Smooth muscle cell (in vitro differentiated cells): ENCODE measurements at regions not wholly inside any gene's neighbourhood (a gene's known extent, or its start where the extent isn't known, plus 50 kb on each side); places are given as distances from the start of the nearest gene placed in this dataset.
"Not testable (repeated sequence)": the region's sequence is repeated elsewhere in the genome, so short reads cannot be mapped to it uniquely, and the experiment has no call there.

Experiments
- DNase-seq: peaks from one replicate; lab custom pipeline; 2025; ENCODE audit not compliant: unreplicated experiment; lab: John Stamatoyannopoulos, UW
- H2AFZ ChIP-seq: fragments of 200-600 bp; sonication (generic); 2 replicates; pipeline ENCODE4 v1.6.0; 2016; ENCODE audit warnings: antibody characterized with exemption, low read depth, mild to moderate bottlenecking
- H3F3A ChIP-seq: fragments of 200-600 bp; sonication (generic); 2 replicates; pipeline ENCODE4 v1.6.0; 2017; ENCODE audit warnings: antibody characterized with exemption, low read depth
- H3K27ac ChIP-seq: fragments of 200-600 bp; sonication (generic); 2 replicates; pipeline ENCODE4 v1.5.1; 2016; ENCODE audit warnings: low read depth, mild to moderate bottlenecking
- H3K27me3 ChIP-seq: fragments of 200-600 bp; sonication (generic); 2 replicates; pipeline ENCODE4 v1.6.1; 2016; ENCODE audit warnings: low read depth, mild to moderate bottlenecking
- H3K36me3 ChIP-seq: fragments of 200-600 bp; sonication (generic); 2 replicates; pipeline ENCODE4 v1.5.1; 2016; ENCODE audit warnings: low read depth
- H3K4me1 ChIP-seq: fragments of 200-600 bp; sonication (generic); 2 replicates; pipeline ENCODE4 v1.5.1; 2016; ENCODE audit warnings: low read depth
- H3K4me2 ChIP-seq: fragments of 200-600 bp; sonication (generic); 2 replicates; pipeline ENCODE4 v1.6.0; 2016; ENCODE audit warnings: mild to moderate bottlenecking
- H3K4me3 ChIP-seq: fragments of 200-600 bp; sonication (generic); 2 replicates; pipeline ENCODE4 v1.5.1; 2016; ENCODE audit warnings: mild to moderate bottlenecking
- H3K79me2 ChIP-seq: fragments of 200-600 bp; sonication (generic); 2 replicates; pipeline ENCODE4 v1.6.0; 2016; ENCODE audit warnings: low read depth, mild to moderate bottlenecking
- H3K9ac ChIP-seq: fragments of 200-600 bp; sonication (generic); 2 replicates; pipeline ENCODE4 v1.6.0; 2016; ENCODE audit warnings: low read depth
- H3K9me3 ChIP-seq: fragments of 200-600 bp; sonication (generic); replicated peaks from 2 replicates; pipeline ENCODE4 v1.5.1; 2016; ENCODE audit warnings: low read depth
- H4K20me1 ChIP-seq: fragments of 200-600 bp; sonication (generic); 2 replicates; pipeline ENCODE4 v1.6.0; 2016; ENCODE audit warnings: low read depth
- WGBS: methylation state at CpG from one replicate; pipeline ENCODE4 v1.1.7; 2016; ENCODE audit warnings: low lambda C conversion rate; 5-methylcytosine and 5-hydroxymethylcytosine counted together
- TF ChIP-seq, protein P1 (sequence below): fragments of 200-600 bp; sonication (generic); IDR thresholded peaks from 2 replicates; pipeline ENCODE4 v1.5.1; 2017; ENCODE audit warnings: borderline replicate concordance, mild to moderate bottlenecking, antibody characterized with exemption; ENCODE audit not compliant: insufficient read depth, poor library complexity, severe bottlenecking

DNA sequence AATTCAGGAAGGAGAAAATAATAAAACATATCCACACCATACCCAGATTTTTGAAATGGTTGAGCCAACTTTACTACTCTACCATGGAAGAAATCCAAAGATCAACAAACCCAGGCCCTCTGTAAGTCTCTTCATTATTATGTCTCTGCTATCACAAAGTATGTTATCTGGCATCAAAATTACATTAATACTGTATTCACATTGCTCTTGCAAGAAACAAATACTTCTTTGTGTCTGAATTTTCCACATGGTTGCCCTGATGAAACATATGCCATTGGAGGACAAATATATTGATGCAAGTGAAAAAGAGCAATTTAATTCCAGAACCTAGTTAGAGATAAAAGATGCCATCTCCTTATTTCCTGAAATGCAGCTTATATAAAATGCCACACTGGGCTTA is 204.0 kb downstream of the FZD1 start:
- H3K27ac ChIP-seq = no peak overlapping the region
- no peaks in the 10 kb centered on the region for H3K4me1 ChIP-seq
- H3F3A ChIP-seq = no peaks in the 10 kb centered on the region
- TF ChIP-seq, protein P1, sequence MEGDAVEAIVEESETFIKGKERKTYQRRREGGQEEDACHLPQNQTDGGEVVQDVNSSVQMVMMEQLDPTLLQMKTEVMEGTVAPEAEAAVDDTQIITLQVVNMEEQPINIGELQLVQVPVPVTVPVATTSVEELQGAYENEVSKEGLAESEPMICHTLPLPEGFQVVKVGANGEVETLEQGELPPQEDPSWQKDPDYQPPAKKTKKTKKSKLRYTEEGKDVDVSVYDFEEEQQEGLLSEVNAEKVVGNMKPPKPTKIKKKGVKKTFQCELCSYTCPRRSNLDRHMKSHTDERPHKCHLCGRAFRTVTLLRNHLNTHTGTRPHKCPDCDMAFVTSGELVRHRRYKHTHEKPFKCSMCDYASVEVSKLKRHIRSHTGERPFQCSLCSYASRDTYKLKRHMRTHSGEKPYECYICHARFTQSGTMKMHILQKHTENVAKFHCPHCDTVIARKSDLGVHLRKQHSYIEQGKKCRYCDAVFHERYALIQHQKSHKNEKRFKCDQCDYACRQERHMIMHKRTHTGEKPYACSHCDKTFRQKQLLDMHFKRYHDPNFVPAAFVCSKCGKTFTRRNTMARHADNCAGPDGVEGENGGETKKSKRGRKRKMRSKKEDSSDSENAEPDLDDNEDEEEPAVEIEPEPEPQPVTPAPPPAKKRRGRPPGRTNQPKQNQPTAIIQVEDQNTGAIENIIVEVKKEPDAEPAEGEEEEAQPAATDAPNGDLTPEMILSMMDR = no peak
- no peak overlapping the region for H3K4me2 ChIP-seq
- DNase-seq = no peak
- no peak overlapping the region for H3K9ac ChIP-seq
- no peaks in the 10 kb centered on the region for H3K36me3 ChIP-seq
- no peak overlapping the region for H3K4me3 ChIP-seq
- no peaks in the 10 kb centered on the region for H3K27me3 ChIP-seq
- no peaks in the 10 kb centered on the region for H3K79me2 ChIP-seq
- H2AFZ ChIP-seq = no peak overlapping the region
- H4K20me1 ChIP-seq = no peaks in the 10 kb centered on the region
- H3K9me3 ChIP-seq = no peaks in the 10 kb centered on the region

DNA sequence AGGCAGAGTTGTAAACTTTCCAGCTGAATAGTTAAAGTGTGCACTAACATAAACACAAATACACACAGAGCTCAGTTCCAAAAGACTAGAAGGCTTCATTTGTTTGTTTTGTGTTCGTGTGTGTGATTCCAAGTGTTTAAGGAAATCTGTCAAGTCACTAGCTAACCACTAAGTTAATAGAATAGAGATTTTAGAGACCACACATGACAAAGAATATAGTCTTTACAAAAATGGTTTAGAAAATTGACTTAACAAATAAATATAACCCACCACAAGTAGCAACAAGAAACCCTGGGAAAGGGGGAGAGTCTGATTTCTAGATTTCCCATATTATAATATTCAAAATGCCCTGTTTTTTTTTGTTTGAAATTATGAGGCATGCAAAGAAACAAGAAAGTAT is 209.4 kb downstream of the FZD1 start:
- H3K9ac ChIP-seq = no peak overlapping the region
- 72% methylated on average over 1 of the region's 1 CpG for WGBS
- no peaks in the 10 kb centered on the region for H3F3A ChIP-seq
- H3K27me3 ChIP-seq = no peaks in the 10 kb centered on the region
- no peak overlapping the region for H3K27ac ChIP-seq
- no peak overlapping the region for H3K4me3 ChIP-seq
- H2AFZ ChIP-seq = no peak overlapping the region
- no peak overlapping the region for H3K4me2 ChIP-seq
- H3K36me3 ChIP-seq = no peaks in the 10 kb centered on the region
- H3K79me2 ChIP-seq = no peaks in the 10 kb centered on the region
- H3K9me3 ChIP-seq = no peaks in the 10 kb centered on the region
- no peaks in the 10 kb centered on the region for H3K4me1 ChIP-seq
- DNase-seq = no peak
- no peaks in the 10 kb centered on the region for H4K20me1 ChIP-seq
- TF ChIP-seq, protein P1 = no peak

DNA sequence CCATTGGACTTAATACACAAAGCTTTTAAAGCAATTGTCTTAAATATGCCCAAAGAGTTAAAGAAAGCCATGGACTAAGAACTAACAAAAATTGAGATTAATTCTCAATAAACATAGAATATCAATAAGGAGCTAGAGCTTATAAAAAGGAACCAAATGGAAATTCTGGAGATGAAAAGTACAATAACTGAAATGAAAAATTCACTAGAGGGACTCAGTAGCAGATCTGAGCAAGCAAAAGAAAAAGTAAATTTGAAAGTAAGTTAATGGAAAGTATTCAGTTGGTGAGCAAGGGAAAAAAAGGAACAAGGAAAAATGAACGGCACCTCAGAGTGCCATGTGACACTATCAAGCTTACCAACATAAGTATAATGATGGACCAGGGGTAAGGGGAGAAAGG is 209.8 kb downstream of the FZD1 start:
- WGBS = 52% methylated on average over 1 of the region's 1 CpG
- Histone ChIP-seq H3K9me3 (no peaks in the 10 kb centered on the region), H3K27ac (no peak overlapping the region)

DNA sequence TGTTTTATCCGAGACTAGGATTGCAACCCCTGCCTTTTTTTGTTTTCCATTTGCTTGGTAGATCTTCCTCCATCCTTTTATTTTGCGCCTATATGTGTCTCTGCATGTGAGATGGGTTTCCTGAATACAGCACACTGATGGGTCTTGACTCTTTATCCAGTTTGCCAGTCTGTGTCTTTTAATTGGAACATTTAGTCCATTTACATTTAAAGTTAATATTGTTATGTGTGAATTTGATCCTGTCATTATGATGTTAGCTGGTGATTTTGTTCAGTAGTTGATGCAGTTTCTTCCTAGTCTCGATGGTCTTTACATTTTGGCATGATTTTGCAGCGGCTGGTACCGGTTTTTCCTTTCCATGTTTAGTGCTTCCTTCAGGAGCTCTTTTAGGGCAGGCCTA is 216.2 kb downstream of the FZD1 start:
- not testable (repeated sequence) for H3K4me2 ChIP-seq, DNase-seq, H3K9me3 ChIP-seq, H3K36me3 ChIP-seq, H4K20me1 ChIP-seq, H2AFZ ChIP-seq, H3F3A ChIP-seq, H3K27me3 ChIP-seq, H3K4me3 ChIP-seq, H3K79me2 ChIP-seq, H3K27ac ChIP-seq, H3K4me1 ChIP-seq, H3K9ac ChIP-seq
- WGBS = 80% methylated on average over 5 of the region's 5 CpGs

More for the DNA sequence above, 209.8 kb downstream of the FZD1 start:
- Histone ChIP-seq H3K4me1 (no peaks in the 10 kb centered on the region), H3K4me3 (no peak overlapping the region), H3K9ac (no peak overlapping the region), H3K4me2 (no peak overlapping the region), H3K27me3 (no peaks in the 10 kb centered on the region), H3K79me2 (no peaks in the 10 kb centered on the region), H2AFZ (no peak overlapping the region), H3K36me3 (no peaks in the 10 kb centered on the region), H4K20me1 (no peaks in the 10 kb centered on the region), H3F3A (no peaks in the 10 kb centered on the region)
- TF ChIP-seq, protein P1 = no peak
- DNase-seq = no peak
